ENCODE measurements at regions not wholly inside any gene's neighbourhood (a gene's known extent, or its start where the extent isn't known, plus 50 kb on each side); places are given as distances from the start of the nearest gene placed in this dataset.

GRCh38 chr4:156659983-156660382, 311.6 kb downstream of the PDGFC start:
- Histone ChIP-seq H4K20me1 (ENCODE audit: insufficient read depth) (no peaks in the 10 kb centered on the region), H3K4me3 (no peak overlapping the region), H3K27ac (no peak overlapping the region), H3F3A (ENCODE audit: insufficient read depth, low read depth) (no peaks in the 10 kb centered on the region), H3K9me3 (ENCODE audit: insufficient read depth, low read depth) (no peaks in the 10 kb centered on the region), H3K79me2 (ENCODE audit: low read depth) (no peaks in the 10 kb centered on the region), H3K27me3 (ENCODE audit: insufficient read depth, low read depth) (no peaks in the 10 kb centered on the region), H3K36me3 (ENCODE audit: low read depth) (no peaks in the 10 kb centered on the region), H3K4me1 (replicated peaks; ENCODE audit: insufficient read depth) (no peaks in the 10 kb centered on the region), H2AFZ (no peak overlapping the region), H3K4me2 (no peak overlapping the region), H3K9me2 (ENCODE audit: insufficient read depth) (no peaks in the 10 kb centered on the region)
- ChIA-PET CTCF (no interaction called here), POLR2A (ENCODE audit: unreplicated experiment) (no interaction called here)
- BruUV-seq (replicated peaks) = no TSS peak
- TF ChIP-seq EZH2 (IDR thresholded peaks at IDR 0.05; ENCODE audit: low read depth) = no peak
- TF ChIP-seq, protein P1, sequence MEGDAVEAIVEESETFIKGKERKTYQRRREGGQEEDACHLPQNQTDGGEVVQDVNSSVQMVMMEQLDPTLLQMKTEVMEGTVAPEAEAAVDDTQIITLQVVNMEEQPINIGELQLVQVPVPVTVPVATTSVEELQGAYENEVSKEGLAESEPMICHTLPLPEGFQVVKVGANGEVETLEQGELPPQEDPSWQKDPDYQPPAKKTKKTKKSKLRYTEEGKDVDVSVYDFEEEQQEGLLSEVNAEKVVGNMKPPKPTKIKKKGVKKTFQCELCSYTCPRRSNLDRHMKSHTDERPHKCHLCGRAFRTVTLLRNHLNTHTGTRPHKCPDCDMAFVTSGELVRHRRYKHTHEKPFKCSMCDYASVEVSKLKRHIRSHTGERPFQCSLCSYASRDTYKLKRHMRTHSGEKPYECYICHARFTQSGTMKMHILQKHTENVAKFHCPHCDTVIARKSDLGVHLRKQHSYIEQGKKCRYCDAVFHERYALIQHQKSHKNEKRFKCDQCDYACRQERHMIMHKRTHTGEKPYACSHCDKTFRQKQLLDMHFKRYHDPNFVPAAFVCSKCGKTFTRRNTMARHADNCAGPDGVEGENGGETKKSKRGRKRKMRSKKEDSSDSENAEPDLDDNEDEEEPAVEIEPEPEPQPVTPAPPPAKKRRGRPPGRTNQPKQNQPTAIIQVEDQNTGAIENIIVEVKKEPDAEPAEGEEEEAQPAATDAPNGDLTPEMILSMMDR (conservative IDR thresholded peaks at IDR 0.05) = no peak
- intact Hi-C loops (cut with micrococcal nuclease; ENCODE audit: unreplicated experiment) = no loop called here
- DNase-seq = no peak

DNA sequence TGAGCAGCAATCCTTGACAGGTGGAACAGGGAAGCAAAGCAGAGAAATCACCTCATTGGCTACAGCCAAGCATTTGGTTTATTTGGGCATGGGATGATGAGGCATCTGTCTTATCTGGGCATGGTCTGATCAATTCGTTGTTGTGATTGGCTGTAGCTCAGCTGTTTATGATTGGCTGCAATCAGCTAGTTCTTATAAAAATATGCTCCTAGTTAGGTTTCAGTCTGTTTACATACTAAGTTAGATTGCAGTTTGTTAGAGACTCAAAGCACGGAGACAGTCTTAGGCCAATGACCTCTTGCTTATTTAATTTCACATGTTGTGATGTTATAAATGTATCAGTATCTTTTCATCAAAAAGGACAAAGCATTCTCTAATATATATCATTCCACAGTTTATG, 312.0 kb downstream of the PDGFC start:
- H3K9me3 ChIP-seq (ENCODE audit: insufficient read depth, low read depth) = no peaks in the 10 kb centered on the region
- no peak overlapping the region for H2AFZ ChIP-seq
- H3K27me3 ChIP-seq (ENCODE audit: insufficient read depth, low read depth) = no peaks in the 10 kb centered on the region
- intact Hi-C loops (cut with micrococcal nuclease; ENCODE audit: unreplicated experiment) = no loop called here
- POLR2A ChIA-PET (ENCODE audit: unreplicated experiment) = no interaction called here
- H3K4me3 ChIP-seq = no peak overlapping the region
- H3K4me1 ChIP-seq (replicated peaks; ENCODE audit: insufficient read depth) = no peaks in the 10 kb centered on the region
- TF ChIP-seq, protein P1 (conservative IDR thresholded peaks at IDR 0.05) = no peak
- no peak for TF ChIP-seq EZH2 (IDR thresholded peaks at IDR 0.05; ENCODE audit: low read depth)
- H3K36me3 ChIP-seq (ENCODE audit: low read depth) = no peaks in the 10 kb centered on the region
- H3F3A ChIP-seq (ENCODE audit: insufficient read depth, low read depth) = no peaks in the 10 kb centered on the region
- CTCF ChIA-PET = no interaction called here
- BruUV-seq (replicated peaks) = no TSS peak
- no peak for DNase-seq
- H3K79me2 ChIP-seq (ENCODE audit: low read depth) = no peaks in the 10 kb centered on the region
- no peak overlapping the region for H3K4me2 ChIP-seq
- H3K27ac ChIP-seq = no peak overlapping the region
- H3K9me2 ChIP-seq (ENCODE audit: insufficient read depth) = no peaks in the 10 kb centered on the region
- no peaks in the 10 kb centered on the region for H4K20me1 ChIP-seq (ENCODE audit: insufficient read depth)

GRCh38 chr4:156656896-156657295, 314.7 kb downstream of the PDGFC start:
- Histone ChIP-seq H3K9me2 (ENCODE audit: insufficient read depth) (no peaks in the 10 kb centered on the region), H3K79me2 (ENCODE audit: low read depth) (no peaks in the 10 kb centered on the region), H3K36me3 (ENCODE audit: low read depth) (no peaks in the 10 kb centered on the region), H3K4me3 (no peak overlapping the region), H3K27me3 (ENCODE audit: insufficient read depth, low read depth) (no peaks in the 10 kb centered on the region), H3K9me3 (ENCODE audit: insufficient read depth, low read depth) (no peaks in the 10 kb centered on the region), H4K20me1 (ENCODE audit: insufficient read depth) (no peaks in the 10 kb centered on the region), H3F3A (ENCODE audit: insufficient read depth, low read depth) (no peaks in the 10 kb centered on the region), H3K4me1 (replicated peaks; ENCODE audit: insufficient read depth) (no peaks in the 10 kb centered on the region), H3K4me2 (no peak overlapping the region), H2AFZ (no peak overlapping the region), H3K27ac (no peak overlapping the region)
- intact Hi-C loops (cut with micrococcal nuclease; ENCODE audit: unreplicated experiment) = no loop called here
- DNase-seq = no peak
- TF ChIP-seq, protein P1 (conservative IDR thresholded peaks at IDR 0.05) = no peak
- TF ChIP-seq EZH2 (IDR thresholded peaks at IDR 0.05; ENCODE audit: low read depth) = no peak
- POLR2A ChIA-PET (ENCODE audit: unreplicated experiment) = no interaction called here
- no TSS peak for BruUV-seq (replicated peaks)
- CTCF ChIA-PET = no interaction called here
